Right ventricle myocardium superior (tissue), 1 donor: ENCODE measurements at regions not wholly inside any gene's neighbourhood (a gene's known extent, or its start where the extent isn't known, plus 50 kb on each side); places are given as distances from the start of the nearest gene placed in this dataset.
A peak's percentile ranks its signal among the peaks of the same experiment; 100 is the strongest.

ENCODE experiments used
- ATAC-seq: fragments of 200-7000 bp; cut with Tn5 transposase; one replicate; pipeline ENCODE4 v1.9.1; 2020; ENCODE audit warnings: mild to moderate bottlenecking; ENCODE audit not compliant: poor library complexity
- DNase-seq: peaks from one replicate; pipeline ENCODE4 v3.0.0-alpha.2; 2020
- intact Hi-C: fragments of 100-400 bp; cut with DNase I; formaldehyde crosslinking; loops from one replicate; pipeline ENCODE4 v1.11.2; 2022
- donor health status: DM: no; HTN: yes; CAD: no; lungs with severe emphysema.

DNA sequence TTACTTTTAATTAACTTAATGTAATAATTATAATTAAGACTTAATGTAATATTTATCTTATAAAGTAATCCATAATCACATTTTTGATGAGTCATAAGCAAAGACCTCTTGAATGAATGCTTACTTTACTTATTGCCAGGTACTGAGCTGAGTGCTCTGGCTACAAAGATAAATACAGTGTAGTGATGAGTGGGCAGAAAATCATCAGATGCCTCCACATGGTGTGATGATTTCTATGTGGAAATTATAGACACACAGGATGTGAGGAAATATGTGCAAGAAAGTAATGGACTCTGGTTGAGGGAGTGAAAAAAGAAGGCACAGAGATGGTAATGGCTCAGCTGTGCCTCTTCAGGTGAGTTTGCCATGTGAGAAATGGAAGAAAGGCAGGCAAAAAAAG lies 422.6 kb upstream of the CD180 start:
- DNase-seq (no peak), ATAC-seq (no peak)
- intact Hi-C loops, result no loop called here

GRCh38 chr5:67617051-67617450 lies 420.5 kb upstream of the CD180 start:
- DNase-seq, result no peak
- no peak for ATAC-seq
- intact Hi-C loops, result no loop called here

- ATAC-seq (no peak), DNase-seq (no peak)
- intact Hi-C loops, result no loop called here
Measured at GRCh38 chr5:67612961-67613360, 416.4 kb upstream of the CD180 start.

GRCh38 chr5:67610186-67610912 lies 413.8 kb upstream of the CD180 start:
- DNase-seq (no peak), ATAC-seq (no peak)
- intact Hi-C loops, result no loop called here

GRCh38 chr5:67607958-67608357 lies 411.4 kb upstream of the CD180 start:
- DNase-seq (no peak), ATAC-seq (no peak)
- intact Hi-C loops, result no loop called here

GRCh38 chr5:67606586-67606947 lies 410.0 kb upstream of the CD180 start:
- intact Hi-C loops, result no loop called here
- no peak for ATAC-seq
- no peak for DNase-seq

DNA sequence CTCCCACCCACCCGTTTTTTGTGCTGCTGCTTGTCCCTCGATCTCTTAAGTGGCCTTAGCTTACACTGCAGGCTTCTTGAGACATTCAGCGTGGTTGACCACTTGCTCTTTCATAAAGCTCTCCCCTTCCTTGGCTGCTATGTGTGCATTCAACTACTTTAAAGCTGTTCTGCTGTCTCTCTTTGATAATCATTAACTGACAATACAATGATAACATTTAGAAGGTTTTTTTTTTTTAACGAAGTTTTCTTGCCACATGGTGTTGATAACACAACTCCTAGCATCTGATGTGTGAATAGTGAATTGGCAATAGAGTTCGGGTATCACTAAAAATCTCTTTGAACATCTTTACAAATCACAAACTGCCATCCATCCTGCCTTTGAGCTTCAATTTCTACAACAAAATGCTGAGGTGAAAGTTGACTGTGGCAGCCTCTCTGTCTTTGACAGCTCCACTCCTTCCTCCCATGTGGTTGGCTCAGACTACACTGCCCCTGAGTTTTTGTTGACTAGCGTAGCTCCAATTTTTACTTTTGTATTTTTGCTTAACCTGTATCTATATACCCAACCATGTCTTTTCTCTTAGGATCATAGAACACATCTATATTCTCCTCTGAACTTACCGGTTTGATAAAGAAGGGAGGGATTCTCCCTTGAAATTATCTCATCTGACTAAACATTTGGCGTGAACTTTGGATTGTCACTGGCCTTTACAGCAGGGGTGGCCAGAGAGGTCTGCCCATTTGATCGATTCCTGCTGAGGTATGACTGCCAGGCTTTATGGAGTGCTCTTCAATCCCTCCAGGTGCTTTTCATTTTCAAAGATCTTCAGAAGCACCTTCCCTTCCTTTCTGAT lies 409.4 kb upstream of the CD180 start:
- intact Hi-C loops, result no loop called here
- no peak for ATAC-seq

GRCh38 chr5:67591491-67591890 lies 394.9 kb upstream of the CD180 start:
- ATAC-seq (no peak), DNase-seq (no peak)
- intact Hi-C loops, result no loop called here

More for the DNA sequence above, 409.4 kb upstream of the CD180 start:
- no peak for DNase-seq

DNA sequence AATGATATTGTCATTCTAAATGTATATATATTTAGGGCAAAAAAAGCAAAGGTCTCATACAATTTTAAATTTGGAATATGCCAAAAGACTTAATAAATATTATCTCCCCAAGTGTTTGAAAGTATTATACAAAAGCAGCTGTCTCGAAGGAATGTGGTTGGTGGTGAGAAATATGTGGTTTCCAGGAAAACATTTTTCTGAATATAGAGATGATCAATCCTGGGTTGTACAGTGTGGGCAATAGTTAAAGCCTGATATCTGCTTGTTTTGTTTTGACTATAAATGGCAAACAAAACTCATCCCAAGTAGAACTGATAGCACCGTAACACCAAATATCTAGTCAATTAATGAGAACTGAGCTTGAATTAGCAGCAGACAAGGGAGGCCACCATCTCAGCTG lies 391.8 kb upstream of the CD180 start:
- no peak for ATAC-seq
- intact Hi-C loops, result no loop called here
- DNase-seq, result no peak

DNA sequence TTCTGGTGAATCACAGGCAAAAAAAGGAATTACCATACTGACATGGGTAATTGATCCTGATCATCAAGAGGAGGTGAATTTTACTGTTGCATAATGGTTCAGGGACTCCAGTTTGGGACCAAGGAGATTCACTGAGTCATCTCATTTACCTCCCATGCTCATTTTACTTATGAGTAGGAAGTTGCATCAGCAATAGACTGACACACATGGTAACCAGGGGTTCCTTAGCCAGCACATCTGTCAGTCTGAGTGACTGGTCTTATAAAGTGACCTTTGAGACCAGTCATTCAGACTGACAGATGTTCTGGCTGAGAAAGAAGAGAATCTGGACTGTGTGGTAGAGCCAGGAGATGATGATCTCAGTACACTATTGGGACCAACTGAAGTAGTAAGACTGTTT lies 384.6 kb upstream of the CD180 start:
- ATAC-seq, result no peak
- intact Hi-C loops, result no loop called here
- no peak for DNase-seq

GRCh38 chr5:67578011-67578410 lies 381.4 kb upstream of the CD180 start:
- ATAC-seq (no peak), DNase-seq (no peak)
- intact Hi-C loops, result no loop called here

DNA sequence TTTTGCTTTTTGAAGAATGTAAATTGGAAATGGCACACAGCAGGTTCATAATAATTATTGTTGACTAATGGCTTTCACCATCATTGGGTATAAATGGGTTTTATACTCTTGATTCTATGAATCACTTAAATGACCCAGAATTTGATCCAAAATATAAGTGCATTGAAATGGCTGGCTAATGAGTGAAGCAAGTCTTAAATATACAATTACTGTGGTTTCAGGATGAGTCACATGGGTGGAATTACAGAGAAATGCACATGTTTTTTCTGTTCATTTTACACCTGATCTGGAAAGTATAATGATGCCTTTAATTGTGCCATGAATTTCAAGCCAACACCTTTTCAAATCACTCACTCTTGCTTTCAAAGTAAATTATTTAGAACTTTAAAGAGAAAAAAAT lies 380.8 kb upstream of the CD180 start:
- intact Hi-C loops, result no loop called here
- no peak for ATAC-seq
- DNase-seq, result no peak

DNA sequence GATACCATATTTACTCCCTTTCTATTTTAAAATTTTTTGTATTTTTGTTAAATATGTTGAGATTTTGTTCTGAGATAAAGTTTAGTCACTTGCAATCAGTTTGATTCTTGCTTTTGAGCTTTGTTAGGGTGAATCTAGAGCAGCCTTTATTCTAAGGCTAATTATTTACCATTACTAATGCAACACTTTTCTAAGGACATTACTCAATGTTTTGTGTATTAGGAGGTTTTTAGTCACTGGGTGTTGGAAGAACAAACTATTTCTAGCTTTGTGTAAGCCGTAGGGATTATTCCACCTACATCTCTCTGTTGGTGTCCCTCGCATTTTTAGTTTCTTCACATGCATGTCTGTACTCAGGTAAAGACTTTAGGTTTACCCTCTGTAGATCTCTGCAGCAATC lies 379.5 kb upstream of the CD180 start:
- intact Hi-C loops, result no loop called here
- ATAC-seq, result no peak
- no peak for DNase-seq

DNA sequence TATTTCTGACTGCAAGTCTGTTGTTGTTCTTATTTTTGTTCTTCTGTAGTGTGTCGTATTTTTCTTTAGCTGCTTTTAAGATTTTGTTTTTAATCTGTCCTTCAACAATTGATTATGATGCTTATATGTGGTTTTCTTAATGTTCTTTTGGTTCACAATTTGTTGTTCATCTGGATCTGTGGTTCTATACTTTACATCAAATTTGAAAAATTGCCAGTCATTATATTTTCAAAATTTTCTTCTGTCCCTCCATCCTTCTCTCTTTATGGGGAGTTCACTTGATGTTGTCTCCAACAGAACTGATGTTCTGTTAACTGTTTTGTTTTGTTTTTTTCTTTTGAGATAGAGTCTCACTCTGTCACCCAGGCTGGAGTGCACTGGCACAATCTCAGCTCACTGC lies 378.5 kb upstream of the CD180 start:
- ATAC-seq, result no peak
- DNase-seq, result no peak
- intact Hi-C loops, result no loop called here

GRCh38 chr5:67561151-67561932 lies 364.7 kb upstream of the CD180 start:
- ATAC-seq, result peak; percentile 88
- intact Hi-C loops, result no loop called here

GRCh38 chr5:67552773-67553172 lies 356.2 kb upstream of the CD180 start:
- intact Hi-C loops, result no loop called here
- ATAC-seq, result no peak
- no peak for DNase-seq

More at GRCh38 chr5:67561151-67561932, 364.7 kb upstream of the CD180 start:
- no peak for DNase-seq

GRCh38 chr5:67549947-67550346 lies 353.3 kb upstream of the CD180 start:
- intact Hi-C loops, result no loop called here
- no peak for DNase-seq
- ATAC-seq, result no peak

GRCh38 chr5:67549296-67549618 lies 352.7 kb upstream of the CD180 start:
- intact Hi-C loops, result no loop called here
- no peak for ATAC-seq
- no peak for DNase-seq

GRCh38 chr5:67548520-67549295 lies 352.1 kb upstream of the CD180 start:
- intact Hi-C loops, result no loop called here
- DNase-seq (no peak), ATAC-seq (no peak)
